ENCODE measurements at regions not wholly inside any gene's neighbourhood (a gene's known extent, or its start where the extent isn't known, plus 50 kb on each side); places are given as distances from the start of the nearest gene placed in this dataset.
"Not testable (repeated sequence)": the region's sequence is repeated elsewhere in the genome, so short reads cannot be mapped to it uniquely, and the experiment has no call there.

DNA sequence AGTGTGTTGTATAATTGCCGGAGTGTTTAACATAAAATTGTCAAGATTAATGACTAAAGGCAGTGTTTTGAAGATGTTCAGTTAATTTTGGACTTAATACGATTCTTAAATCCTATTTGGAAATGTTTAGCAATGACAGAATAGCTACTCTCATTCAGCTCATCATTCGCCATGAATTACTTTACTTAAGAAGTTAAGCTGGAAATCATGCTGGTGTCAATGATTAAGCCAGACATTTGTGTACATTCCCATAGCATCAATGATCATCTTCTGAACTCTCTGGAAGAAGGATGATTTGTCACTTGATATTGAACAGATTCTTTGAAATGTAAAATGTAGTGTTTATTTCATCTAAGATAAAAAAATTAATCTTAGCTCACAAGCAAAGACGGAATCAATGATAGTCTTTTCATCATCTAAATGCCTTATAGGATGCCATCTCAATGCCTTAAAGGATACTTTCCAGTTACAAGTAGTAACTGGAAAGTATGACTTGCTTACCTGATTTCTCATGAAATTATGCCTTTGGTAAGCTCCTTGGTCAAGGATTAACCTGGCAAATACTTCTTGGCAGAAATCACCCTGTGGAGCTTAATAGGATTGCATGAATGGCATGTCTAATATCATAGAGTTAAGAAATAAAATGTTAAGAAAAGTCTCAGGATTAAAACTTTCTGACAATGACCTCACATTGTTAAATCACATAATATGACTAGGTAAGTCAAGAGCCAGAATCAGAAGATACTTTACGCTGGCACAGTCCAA, 515.5 kb upstream of the AGA start:
- DNase-seq, result no peak

DNA sequence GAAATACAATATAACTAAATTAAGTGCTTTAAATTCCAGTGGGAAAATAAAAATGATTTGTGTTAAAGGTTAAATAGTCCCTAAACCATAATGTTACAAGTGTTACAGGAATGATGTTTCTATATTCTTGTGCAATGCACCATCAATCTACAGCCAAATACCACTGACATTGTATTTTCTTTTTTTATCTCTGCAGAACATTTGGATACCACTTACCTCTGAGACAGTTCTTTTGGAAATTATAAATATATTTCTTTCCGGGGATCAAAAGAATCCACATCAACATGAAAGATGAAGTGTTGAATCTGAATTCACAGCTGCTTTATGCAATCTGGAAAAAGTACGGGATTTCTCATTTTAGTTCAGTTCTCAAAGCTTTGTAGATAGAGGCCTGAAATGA, 518.3 kb upstream of the AGA start:
- no peak for DNase-seq

DNA sequence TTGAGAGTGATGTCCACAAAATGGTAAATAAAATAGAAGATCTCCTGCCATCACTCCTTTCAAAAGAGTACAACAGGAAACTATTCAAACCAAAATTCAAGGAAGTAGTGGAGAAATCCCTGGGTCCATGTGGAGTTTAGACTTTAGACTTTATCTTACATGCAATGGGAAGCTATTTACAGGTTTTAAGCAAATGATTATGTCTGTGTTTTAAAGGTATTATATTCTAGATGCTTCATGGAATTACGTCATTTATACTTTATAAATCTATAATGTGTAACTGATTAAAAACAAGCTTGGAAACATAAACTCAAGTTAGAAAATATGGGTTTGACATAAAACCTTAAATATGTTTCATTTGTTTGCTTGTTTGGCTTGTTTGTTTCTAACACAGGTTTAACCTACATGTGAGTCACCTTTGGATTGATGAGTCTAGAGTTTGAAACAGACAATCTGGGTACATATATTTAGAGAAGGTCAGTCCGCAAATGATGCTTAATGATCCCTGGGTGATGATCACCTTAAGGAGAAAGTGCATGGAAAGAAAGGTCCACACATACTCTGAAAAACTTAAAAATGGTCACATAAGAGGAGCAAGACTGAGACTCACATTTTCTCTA, 519.6 kb upstream of the AGA start:
- DNase-seq, result no peak

DNA sequence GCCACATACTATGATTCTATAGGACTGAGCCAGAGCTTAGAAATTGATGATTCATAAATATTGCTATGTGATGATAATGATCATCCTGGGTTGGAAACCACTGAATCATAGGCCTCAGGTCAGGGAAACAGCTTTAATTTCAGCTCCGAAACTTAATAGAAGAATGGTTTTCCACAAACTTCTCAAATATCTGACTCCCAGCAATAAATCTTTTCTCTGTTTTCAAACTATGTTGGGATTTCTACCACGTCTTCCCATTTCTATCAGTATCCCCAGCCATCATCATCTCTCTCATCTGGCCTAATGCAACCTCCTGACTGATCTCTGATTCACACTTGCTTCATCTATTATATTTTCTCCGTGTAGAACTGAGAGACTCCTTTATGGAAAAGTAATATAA, 521.8 kb upstream of the AGA start:
- no peak for DNase-seq

DNA sequence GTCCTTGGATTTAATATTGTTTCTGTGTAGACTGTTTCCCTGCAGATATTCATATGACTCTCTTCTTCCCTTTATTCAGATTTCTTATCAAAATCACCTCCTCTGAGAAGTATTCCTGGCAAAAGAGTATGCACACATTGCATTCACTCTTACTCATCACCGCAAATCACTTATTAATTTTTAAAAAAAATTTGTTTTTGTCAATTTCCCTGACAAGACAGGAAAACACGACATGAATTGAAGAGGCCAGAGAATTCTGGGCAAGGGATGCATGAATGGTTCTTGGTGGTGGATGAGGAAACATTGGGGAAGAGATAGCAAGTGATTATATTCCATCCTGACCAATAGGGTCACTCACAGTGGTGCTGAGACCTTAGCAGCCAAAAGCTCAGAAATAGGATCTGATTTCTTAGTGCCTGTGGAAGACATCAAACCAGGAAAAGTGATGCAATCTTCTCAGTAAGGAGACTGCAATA, 522.5 kb upstream of the AGA start:
- no peak for DNase-seq

DNA sequence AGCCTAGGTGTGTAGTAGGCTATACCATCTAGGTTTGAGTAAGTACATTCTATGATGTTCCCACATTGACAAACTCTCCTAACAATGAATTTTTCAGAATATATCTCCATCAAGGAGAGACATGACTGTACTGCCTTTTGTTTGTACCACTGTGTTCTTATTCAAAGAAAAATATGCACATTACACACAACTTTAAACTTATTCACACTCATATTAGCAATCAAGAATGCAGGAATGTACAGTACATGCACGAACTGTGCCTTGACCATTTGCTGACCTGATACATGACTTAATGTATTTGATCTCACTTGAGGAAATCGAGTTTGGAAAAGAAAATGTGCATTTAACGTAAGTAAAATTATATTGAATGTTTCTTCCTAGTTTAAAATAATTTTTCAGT, 525.1 kb upstream of the AGA start:
- DNase-seq, result no peak

DNA sequence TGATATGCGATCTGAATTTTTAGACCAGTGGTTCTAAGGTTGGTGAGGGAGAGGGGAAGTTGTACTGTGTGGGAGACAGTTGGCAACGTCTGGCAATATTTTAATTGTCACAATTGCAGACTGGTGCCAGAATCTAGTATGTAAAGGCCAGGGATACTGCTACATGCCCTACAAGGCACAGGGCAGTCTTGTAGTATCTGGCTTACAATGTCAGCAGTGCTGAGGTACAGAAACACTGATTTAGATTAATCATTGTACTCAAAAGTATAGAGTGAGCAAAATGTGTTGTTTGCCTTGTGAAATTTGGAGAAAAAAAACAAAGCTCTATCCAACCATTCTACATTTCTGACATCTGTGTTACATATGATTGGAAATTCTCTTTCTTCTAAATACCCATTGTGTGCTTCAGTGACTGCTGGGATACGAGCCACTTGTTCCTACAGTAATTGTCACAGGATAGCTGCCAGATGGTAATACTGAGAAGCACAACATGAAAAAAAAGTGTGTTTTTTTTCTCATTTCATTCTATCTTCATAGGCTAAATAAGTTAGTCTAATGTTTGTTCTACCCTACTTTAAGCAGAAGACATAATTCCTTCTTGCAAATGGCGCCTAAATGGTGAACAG, 526.7 kb upstream of the AGA start:
- no peak for DNase-seq

DNA sequence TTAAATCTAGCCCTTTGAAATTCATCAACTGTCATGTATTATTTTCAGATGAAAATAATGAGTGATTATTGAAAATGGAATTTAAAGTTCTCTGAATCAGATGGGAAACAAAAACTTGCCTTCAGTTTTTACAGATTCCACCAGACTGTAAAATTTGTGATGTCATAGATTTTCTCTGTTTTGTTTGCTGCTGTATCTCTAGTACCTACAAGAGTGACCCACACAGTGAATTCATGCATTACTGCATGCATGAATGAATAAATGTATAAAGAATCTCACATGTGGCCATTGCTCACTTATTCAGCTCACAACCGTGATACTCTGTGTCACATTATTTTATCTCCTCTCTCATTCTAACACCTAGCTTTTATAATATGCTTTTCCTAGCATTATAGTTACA, 532.2 kb upstream of the AGA start:
- no peak for DNase-seq

DNA sequence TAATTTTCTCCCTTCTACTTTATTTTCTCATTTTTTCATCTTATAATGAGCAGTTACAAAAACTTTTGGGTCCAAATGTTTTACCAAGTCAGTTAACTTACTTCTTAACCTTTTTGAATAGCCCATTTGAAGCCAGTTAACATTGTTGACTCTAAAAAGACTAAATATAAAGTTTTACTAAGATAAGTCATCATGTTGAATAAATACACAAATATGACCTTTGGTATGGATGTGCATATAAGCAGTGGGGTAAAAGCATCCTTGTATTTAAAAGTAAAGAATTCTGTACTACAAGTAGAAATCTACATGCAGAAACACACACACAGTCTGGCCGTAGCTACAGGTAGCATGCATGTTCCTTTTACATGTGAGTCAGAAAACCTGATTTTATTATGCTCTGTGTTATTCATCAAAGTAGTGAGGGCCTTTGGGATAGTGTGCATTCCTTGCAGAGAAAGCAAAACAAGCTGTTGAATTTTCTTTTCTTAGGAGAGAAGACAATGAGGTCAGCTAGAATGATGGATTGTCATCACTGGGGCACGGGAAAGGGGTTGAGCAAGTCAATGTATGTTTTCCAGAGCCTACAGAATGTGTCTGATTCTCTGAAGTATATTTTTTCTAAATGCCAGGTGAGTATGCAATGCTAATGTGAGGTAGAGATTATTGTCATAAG, 533.2 kb upstream of the AGA start:
- DNase-seq, result no peak

DNA sequence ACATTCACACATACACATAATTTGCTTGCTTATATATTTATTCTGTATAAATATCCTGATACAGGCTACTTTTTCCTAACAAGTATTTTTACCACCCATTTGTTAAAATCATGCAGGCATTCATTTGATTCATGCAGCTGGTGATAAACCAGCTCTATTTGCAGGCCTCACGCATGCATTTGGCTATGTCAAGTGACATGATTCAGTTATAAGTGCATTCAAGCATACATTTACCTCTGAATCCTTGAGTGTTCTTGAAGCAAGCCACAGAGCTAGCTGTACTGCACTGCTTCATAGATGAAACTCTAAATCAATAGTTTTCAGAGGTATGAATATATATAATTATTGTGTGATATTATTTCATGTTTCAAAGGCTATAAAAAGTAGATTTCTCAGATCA, 544.0 kb upstream of the AGA start:
- no peak for DNase-seq

DNA sequence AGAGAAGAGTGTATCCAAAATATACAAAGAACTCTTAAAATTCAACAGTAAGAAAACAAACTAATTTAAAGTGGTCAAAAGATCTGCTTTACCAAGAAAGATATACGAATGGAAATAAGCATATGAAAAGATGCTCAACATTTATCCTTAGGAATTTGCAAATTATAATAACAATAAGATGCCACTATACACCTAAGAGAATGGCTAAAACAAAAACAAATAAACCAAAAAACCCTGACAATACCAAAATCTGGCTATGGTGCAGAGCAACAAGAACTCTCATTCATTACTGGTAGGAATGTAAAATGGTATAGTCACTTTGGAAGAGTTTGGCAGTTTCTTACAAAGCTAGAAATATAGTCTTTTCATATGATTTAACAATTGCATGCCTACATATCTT, 545.7 kb upstream of the AGA start:
- DNase-seq, result no peak

DNA sequence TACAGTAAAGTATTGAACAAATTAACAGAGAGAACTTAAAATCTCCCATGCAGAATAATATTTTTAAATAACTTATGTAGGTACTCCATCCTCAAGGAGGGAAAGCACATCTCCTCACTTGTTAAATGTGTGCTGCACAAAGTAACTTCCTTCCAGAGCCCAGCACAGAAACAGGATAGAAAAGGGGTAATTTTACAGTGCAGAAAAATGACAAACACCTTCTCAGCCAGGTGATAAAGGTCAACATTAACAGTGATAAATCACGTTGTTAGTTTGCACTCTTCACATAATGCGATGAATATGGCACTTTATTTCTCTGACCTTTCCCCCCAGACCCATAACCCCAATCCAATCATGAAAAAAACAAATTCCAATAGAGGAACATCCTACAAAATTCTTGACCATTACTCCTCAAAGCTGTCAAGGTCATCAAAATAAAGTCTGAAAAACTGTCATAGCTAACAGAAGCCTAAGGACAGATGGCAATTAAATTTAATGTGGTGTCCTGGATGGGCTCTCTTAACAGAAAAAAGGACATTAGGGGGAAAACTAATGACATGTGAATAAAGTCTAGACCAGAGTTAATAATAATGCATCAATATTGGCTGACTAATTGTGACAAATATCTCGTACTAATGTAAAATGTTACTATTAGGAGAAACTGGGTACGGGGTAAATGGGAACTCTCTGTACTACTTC, 547.4 kb upstream of the AGA start:
- no peak for DNase-seq

DNA sequence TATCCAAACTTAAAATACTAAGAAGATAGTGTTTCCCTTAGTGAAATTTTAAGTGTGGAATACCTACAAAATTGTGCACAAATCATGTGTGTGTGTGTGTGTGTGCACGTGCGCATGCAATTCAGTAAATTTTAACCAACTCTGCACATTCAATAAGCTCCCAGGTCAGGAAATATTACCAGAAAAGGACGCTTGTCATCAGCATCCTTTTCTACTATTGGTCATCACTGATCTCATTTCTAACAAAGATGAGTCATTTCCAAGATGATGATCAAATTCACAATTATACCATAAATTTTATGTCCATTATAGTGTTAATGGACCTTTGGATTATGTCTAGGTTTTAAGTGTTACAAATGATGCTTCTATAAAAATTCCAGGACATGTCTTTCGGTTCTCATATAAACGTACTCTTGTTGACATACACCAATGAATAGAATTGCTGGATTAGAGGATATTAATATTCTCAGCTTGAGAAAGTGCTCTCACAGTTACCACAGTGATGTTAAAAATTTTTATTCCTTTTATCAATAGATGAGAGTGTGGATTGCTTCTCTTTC, 560.9 kb upstream of the AGA start:
- DNase-seq, result no peak

DNA sequence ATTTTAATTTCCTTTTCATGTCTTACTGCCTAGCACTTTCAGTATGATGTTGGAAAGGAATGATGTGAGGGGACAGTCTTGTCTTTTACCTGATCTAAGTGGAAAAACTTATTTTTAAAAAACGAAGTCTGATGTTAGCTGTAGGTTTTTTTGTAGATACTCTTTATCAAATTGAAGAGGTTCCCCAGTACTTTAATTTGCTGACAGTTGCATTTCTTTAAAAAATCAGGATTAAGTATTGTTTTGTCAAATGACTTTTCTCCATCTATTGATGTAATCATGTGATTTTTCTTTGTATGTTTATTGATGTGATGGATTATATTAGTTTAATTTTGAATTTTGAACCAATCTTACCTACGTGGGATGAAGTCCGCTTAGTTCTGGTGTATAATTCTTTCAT, 568.4 kb upstream of the AGA start:
- no peak for DNase-seq

DNA sequence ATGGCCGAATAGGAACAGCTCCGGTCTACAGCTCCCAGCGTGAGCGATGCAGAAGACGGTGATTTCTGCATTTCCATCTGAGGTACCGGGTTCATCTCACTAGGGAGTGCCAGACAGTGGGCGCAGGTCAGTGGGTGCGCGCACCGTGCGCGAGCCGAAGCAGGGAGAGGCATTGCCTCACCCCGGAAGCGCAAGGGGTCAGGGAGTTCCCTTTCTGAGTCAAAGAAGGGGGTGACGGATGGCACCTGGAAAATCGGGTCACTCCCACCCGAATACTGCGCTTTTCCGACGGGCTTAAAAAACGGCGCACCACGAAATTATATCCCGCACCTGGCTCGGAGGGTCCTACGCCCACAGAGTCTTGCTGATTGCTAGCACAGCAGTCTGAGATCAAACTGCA, 572.8 kb upstream of the AGA start:
- DNase-seq, result not testable (repeated sequence)

DNA sequence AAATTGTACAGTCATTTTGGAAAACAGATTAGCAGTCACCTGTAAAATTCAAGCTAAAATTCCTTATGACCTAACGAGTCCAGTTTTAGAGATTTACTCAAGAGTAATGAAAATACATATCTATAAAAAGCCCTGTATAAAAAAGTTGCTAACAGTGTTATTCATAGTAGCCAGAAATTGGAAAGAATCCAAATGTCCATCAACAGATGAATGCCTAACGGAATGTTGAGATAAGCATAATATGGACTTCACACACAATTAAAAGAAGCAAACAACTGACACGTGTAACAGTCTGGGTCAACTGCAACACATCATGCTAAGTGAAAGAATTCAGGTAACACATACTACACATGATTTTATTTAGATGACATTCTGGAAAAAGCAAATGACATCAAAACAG, 584.8 kb upstream of the AGA start:
- DNase-seq, result no peak

DNA sequence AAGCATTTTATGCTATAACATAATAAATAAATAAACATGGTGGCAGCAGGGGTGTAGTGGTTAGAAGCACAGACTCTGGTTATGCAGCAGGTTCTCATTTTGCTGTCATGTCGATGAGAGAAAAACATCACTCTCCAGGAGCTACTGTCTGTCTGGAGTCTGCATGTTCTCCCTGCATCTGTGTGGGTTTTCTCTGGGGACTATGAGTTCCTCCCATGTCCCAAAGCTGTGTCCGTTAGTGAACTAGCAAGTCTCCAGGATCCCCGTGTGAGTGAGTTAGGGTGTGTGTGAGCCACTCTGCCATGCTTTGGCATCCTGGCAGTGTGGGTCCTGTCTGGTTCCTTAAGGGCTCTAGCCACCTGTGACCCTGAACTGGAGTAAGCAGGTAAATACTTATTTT, 585.6 kb upstream of the AGA start:
- no peak for DNase-seq

DNA sequence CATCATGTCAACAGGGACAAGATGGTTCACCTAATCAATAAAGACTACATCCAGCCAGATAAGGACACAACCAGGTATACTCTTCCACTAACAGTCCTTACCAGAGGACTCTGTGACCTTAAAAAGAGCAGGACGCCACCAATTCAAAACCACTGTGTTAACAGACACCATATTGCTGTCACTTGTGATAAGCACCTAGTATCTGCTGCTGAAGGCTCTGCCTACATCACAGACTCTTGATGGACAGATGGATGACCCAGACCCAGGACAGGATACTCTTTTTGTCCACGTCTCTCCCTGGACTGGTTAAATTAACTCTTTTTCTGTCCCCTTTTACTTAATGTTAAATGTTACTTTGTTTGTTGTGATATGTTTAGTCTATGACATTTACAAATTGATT, 586.2 kb upstream of the AGA start:
- no peak for DNase-seq

DNA sequence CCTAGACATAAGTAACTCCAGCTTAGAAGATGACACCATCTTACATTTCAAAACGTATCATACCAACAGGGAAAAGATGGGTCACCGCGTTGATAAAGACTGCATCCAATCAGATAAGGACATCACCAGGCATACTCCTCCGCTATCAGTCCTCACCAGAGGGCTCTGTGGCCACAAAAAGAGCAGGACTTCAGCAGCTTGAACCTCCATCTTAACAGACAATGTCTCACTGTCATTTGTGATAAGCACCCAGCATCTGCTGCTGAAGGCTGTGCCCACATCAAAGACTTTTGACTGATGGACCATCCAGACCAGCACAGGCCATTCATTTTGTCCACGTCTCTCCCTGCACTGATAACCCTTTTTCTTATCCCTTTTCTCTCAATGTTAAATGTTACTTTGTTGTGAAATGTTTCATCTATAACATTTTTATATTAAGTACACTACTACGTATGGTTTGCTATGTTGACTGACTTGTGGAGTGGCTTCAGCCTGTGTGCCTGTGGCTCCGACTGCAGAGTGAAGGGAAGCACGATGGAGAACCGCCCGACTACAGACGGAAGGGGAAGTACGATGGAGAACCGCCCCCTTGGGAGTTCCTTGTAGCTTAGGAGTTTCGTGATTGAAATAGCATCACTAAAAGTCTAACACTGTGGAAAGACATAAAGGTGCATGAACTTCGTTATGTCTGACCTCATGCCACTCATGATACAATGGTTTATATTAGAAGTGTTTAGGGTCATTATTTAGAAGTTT, 595.4 kb upstream of the AGA start:
- DNase-seq, result no peak

DNA sequence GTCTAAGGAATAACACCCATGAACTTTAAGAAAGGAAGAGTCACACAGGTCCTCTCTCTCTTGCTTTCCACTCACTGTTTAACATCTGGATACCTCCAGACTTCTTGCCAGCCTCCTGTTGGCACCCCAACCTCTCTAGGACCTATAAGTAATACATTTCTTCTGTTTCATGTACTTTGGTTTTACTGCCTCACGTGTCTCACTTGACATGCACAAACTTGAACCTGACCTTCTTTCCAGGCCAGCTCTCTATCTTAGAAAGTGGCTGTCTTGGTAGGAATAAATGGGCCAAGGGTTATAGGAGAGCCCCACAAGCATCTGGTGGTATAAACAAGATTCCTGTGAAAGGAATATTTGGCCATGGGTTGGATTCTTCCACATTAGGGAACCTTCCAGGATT, 614.8 kb upstream of the AGA start:
- no peak for DNase-seq

DNA sequence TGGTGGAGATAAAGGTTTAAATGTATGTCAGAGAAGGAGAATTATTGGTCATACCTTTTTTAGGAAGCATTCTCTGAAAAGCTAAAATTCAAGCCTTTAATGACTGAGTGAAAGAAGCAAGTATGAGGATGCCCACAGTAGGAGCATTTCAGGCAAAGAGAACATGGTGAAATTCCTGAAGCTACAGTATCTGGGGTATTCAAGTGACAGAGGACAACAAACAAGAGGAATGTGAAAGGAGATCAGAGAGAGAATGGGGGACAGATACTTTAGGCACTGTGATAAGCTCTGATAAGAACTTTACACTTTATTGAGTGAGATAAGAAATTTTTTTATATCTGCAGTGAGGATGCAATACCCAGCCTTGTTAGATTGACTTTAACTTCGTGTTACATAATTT, 621.3 kb upstream of the AGA start:
- DNase-seq, result no peak

DNA sequence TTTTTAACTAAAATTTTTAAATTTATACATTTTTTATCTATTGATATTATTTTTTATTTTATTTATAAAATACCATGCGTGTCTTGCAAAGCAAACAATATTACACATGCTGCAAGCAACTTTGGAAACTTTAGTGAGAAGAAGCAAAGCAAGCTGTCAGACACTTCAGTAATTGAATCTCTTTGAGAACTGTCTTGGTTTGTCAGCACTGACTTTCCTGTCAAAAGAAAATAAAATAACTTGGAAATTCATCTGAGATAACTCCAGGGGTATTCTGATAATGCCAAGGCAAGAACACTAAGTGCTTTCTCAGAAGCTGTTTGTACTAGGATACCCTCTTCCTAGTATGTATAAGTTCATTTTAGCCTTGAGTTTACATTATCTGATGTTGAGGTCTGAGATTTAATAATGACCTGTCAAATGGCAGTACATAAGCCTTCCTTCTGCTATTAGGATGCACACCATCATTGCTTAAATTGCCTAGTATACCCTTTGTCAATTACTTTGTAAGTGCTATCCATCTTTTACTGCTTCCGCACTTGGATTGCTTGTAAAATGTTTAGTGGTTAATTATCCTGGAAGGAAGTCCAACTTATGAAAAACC, 624.2 kb upstream of the AGA start:
- DNase-seq, result no peak
